ENCODE measurements at regions not wholly inside any gene's neighbourhood (a gene's known extent, or its start where the extent isn't known, plus 50 kb on each side); places are given as distances from the start of the nearest gene placed in this dataset.

DNA sequence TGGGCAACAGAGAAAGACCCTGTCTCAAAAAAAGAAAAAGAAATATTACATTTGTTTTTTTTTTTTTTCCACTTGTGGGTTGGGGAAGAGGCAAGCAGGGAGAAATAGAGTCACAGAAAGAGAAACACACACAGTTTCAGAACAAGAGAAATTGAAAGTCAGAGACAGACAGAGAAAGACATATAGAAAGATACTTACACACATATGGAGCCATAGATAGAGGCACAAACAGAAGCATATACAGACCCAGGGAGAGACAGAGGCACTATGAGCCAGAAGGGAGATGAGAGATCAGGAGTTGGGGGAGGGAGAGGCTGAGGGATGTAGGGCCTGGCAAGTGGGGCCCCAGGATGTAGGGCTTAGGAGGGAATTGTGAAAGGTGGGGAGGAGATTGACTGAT is 55.2 kb upstream of the GIMD1 start:
- DNase-seq, result no peak

DNA sequence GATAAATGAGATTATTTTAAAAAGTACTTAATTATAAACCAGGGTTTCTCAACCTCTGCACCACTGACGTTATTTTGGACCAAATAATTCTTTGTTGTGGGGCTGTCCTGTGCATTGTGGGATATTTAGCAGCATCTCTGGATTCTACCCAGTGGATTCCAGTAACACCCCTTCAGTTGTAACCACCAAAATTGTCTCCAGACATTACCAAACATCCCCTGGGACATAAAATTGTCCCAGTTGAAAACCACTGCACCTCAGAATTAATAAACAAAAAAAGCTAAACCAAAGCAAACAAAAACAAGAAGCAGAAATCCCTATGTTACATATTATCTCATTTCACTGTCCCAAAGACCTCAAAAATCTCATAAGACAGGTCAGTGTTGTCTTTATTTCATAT is 54.2 kb upstream of the GIMD1 start:
- no peak for DNase-seq

DNA sequence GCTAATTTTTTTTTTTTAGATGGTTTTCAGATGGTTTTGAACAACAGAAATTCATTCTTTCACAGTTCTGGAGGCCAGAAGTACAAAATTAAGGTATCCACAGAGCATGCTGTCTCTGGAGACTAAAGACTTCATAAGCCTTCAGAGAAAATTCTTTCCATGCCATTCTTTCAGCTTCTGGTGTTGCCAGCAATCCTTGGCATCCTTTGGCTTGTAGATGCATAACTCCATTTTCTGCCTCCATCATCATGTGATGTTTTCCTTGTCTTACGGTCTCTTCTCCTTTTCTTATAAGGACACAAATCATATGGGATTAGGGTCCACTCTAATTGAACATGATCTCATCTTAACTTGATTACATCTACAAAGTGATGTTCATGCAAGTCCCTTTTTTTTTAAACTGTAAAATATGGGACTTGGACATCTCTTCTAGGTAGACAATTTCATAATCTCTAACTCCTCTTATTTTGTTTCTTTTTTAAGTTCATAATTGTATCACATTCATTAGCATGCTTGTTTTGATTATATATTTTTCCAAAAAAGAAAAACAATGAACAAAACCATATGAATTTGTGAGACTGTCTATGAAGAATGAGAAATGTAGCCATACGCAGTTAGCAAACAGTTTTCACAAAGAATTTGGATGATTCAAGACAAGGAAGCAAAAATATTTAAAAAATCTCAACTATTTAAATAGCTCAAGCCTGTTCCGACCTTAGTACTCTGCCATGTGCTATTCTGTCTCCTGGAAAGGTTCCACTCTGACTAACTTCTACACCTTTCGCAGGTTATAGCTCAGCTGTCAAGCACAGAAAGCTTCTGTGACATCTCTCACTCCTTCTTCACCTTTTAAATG is 53.1 kb upstream of the GIMD1 start:
- no peak for DNase-seq

DNA sequence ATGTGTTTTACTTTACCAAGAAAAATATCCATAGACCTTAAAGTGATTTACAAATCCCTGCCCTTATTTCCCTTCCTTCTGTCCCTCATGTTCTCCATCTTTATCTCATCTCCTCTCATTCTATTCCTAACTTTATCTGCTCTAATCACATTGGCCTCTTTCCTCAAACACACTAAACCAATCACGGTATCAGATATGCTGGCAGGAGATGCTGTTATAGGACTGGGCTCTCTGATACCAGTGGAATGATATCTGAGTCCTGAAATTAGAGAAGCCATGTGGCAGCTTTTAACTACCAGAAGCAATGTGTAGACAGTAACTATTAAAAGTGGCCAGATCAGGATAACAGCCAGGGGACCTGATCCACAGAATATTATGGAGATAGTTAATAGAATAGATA is 49.9 kb upstream of the GIMD1 start:
- DNase-seq, result no peak

Data from inflammatory macrophage treated with lipopolysaccharide for 1 hour (primary cell).